Thymus (tissue), 11 donors: ENCODE measurements at regions not wholly inside any gene's neighbourhood (a gene's known extent, or its start where the extent isn't known, plus 50 kb on each side); places are given as distances from the start of the nearest gene placed in this dataset.

ENCODE experiments used
- DNase-seq, 9 donors: peaks; one replicate each; pipeline ENCODE4 v3.0.0-alpha.2; 2013; ENCODE audit warnings: low spot score in 9 of 9, low read depth in 6 of 9, missing footprints in 1 of 9
- H3K27ac ChIP-seq, 2 donors: one replicate each; pipeline ENCODE4 v1.5.1; 2013; ENCODE audit warnings: control low read depth in 1 of 2, low read depth in 1 of 2, low read length in 1 of 2, mild to moderate bottlenecking in 1 of 2, moderate library complexity in 1 of 2
- H3K27me3 ChIP-seq, 2 donors: one replicate each; pipeline ENCODE4 v1.5.1; 2013; ENCODE audit warnings: low read length in 1 of 2; ENCODE audit not compliant: control insufficient read depth in 2 of 2, insufficient read depth in 1 of 2
- H3K36me3 ChIP-seq, 2 donors: one replicate each; pipeline ENCODE4 v1.5.1; 2013; ENCODE audit warnings: low read length in 1 of 2, mild to moderate bottlenecking in 1 of 2, moderate library complexity in 1 of 2; ENCODE audit not compliant: control insufficient read depth in 2 of 2, insufficient read depth in 2 of 2
- H3K4me1 ChIP-seq, 2 donors: one replicate each; pipeline ENCODE4 v1.5.1; 2013; ENCODE audit warnings: low read length in 2 of 2; ENCODE audit not compliant: control insufficient read depth in 2 of 2, insufficient read depth in 2 of 2
- H3K4me3 ChIP-seq, 2 donors: one replicate each; pipeline ENCODE4 v1.5.1; 2013; ENCODE audit warnings: low read length in 2 of 2, control low read depth in 1 of 2, mild to moderate bottlenecking in 1 of 2
- H3K9me3 ChIP-seq, 2 donors: one replicate each; pipeline ENCODE4 v1.5.1; 2013; ENCODE audit warnings: low read length in 1 of 2, mild to moderate bottlenecking in 1 of 2; ENCODE audit not compliant: control insufficient read depth in 2 of 2, insufficient read depth in 1 of 2
- WGBS: extraction: QIAGEN DNeasy Blood & Tissue Kit; methylation state at CpG from one replicate; pipeline ENCODE4 v1.1.7; 2013; 5-methylcytosine and 5-hydroxymethylcytosine counted together
- donor health status: healthy.

GRCh38 chr10:84933402-84933801, 605.0 kb downstream of the CCSER2 start:
- no peaks in the 10 kb centered on the region for H3K4me1 ChIP-seq
- no peak overlapping the region for H3K4me3 ChIP-seq
- H3K27me3 ChIP-seq: no peaks in the 10 kb centered on the region
- H3K27ac ChIP-seq: no peak overlapping the region
- 40% methylated on average over 7 of the region's 7 CpGs for WGBS
- no peaks in the 10 kb centered on the region for H3K36me3 ChIP-seq
- H3K9me3 ChIP-seq: no peaks in the 10 kb centered on the region
- no peak for DNase-seq

DNA sequence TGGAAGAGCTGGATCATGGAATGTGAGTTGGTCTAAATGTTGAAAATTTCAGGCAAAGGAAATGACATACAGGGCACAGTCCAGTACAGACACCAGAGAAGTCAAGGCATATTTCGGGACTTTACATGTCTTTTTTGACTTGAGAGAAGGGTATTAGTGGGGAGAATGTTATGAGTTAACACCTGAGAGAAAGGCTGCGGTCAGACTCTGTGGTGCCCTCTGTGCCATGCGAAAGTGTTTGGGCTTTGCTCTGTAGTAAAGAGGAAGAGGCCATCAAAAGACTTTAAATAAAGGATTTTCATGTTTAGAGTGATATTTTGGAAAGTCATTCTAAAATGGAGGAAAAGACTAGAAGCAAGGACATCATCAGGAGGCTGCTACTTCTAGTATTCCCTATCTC, 607.4 kb downstream of the CCSER2 start:
- DNase-seq: no peak
- H3K4me1 ChIP-seq: no peaks in the 10 kb centered on the region
- no peak overlapping the region for H3K27ac ChIP-seq
- H3K27me3 ChIP-seq: no peaks in the 10 kb centered on the region
- H3K36me3 ChIP-seq: no peaks in the 10 kb centered on the region
- WGBS: 95% methylated on average over 3 of the region's 3 CpGs
- H3K4me3 ChIP-seq: no peak overlapping the region
- H3K9me3 ChIP-seq: no peaks in the 10 kb centered on the region

GRCh38 chr10:84938117-84938905, 609.9 kb downstream of the CCSER2 start:
- Histone ChIP-seq H3K27ac (no peak overlapping the region), H3K36me3 (no peaks in the 10 kb centered on the region), H3K4me3 (no peak overlapping the region), H3K9me3 (no peaks in the 10 kb centered on the region), H3K4me1 (no peaks in the 10 kb centered on the region), H3K27me3 (no peaks in the 10 kb centered on the region)
- no peak for DNase-seq
- 92% methylated on average over 4 of the region's 4 CpGs for WGBS

DNA sequence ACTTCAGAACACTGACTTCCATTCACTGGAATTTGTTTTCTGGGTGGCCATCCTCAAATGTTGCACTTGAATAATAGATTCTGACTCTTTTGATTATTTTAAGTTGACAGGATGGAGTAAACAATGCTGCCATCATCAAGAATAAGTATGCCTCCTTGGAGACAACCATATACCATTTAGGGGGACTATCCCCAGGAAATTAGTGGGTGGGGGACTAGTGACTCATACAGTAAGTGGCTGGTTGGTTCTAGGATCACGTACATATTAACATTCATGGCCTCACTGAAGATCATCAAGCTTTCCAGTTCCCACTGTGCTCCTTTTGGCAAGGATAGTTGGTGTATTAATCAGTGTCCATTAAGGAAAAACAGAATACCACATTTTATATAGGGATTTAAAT, 615.2 kb downstream of the CCSER2 start:
- Histone ChIP-seq H3K27ac (no peak overlapping the region), H3K4me3 (no peak overlapping the region), H3K36me3 (no peaks in the 10 kb centered on the region), H3K27me3 (no peaks in the 10 kb centered on the region), H3K4me1 (no peaks in the 10 kb centered on the region), H3K9me3 (no peaks in the 10 kb centered on the region)
- no peak for DNase-seq
- WGBS: 91% methylated on average over 1 of the region's 1 CpG

GRCh38 chr10:84944187-84944586, 615.8 kb downstream of the CCSER2 start:
- H3K9me3 ChIP-seq: no peaks in the 10 kb centered on the region

GRCh38 chr10:84945791-84946190, 617.4 kb downstream of the CCSER2 start:
- no peaks in the 10 kb centered on the region for H3K9me3 ChIP-seq
- H3K4me1 ChIP-seq: no peaks in the 10 kb centered on the region
- DNase-seq: no peak
- no peaks in the 10 kb centered on the region for H3K36me3 ChIP-seq
- WGBS: 98% methylated on average over 1 of the region's 1 CpG
- H3K27ac ChIP-seq: no peak overlapping the region
- no peak overlapping the region for H3K4me3 ChIP-seq
- no peaks in the 10 kb centered on the region for H3K27me3 ChIP-seq

More at GRCh38 chr10:84944187-84944586, 615.8 kb downstream of the CCSER2 start:
- H3K27me3 ChIP-seq: no peaks in the 10 kb centered on the region
- no peak for DNase-seq
- H3K4me1 ChIP-seq: no peaks in the 10 kb centered on the region
- H3K36me3 ChIP-seq: no peaks in the 10 kb centered on the region
- H3K4me3 ChIP-seq: no peak overlapping the region
- whole genome bisulfite sequencing: 33% methylated on average over 1 of the region's 1 CpG
- H3K27ac ChIP-seq: no peak overlapping the region

- Histone ChIP-seq H3K9me3 (no peaks in the 10 kb centered on the region), H3K36me3 (no peaks in the 10 kb centered on the region), H3K4me3 (no peak overlapping the region), H3K27ac (no peak overlapping the region), H3K27me3 (no peaks in the 10 kb centered on the region), H3K4me1 (no peaks in the 10 kb centered on the region)
- no peak for DNase-seq
- 80% methylated on average over 3 of the region's 3 CpGs for WGBS
Measured at GRCh38 chr10:84946904-84947303, 618.5 kb downstream of the CCSER2 start.

DNA sequence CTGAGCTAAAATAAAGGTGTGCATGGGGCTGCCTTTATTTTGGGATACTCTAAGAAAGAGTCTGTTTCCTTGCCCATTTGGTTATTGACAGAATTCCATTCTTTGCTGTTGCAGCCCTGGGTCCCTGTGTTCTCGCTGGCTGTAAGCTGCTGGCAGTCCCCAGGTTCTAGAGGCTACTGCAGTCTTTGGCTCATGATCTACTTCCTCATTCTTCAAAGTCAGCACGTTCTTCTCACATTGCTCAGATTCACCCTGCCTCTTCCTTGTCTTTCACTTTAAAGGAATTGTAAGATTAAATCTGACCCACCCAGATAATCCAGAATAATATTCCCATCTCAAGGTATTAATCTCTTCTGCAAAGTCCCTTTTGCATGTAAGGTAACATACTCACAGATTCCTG, 620.3 kb downstream of the CCSER2 start:
- no peaks in the 10 kb centered on the region for H3K9me3 ChIP-seq
- no peak for DNase-seq
- H3K27me3 ChIP-seq: no peaks in the 10 kb centered on the region
- no peaks in the 10 kb centered on the region for H3K4me1 ChIP-seq
- WGBS: 18% methylated on average over 2 of the region's 2 CpGs
- no peaks in the 10 kb centered on the region for H3K36me3 ChIP-seq
- no peak overlapping the region for H3K27ac ChIP-seq
- no peak overlapping the region for H3K4me3 ChIP-seq

DNA sequence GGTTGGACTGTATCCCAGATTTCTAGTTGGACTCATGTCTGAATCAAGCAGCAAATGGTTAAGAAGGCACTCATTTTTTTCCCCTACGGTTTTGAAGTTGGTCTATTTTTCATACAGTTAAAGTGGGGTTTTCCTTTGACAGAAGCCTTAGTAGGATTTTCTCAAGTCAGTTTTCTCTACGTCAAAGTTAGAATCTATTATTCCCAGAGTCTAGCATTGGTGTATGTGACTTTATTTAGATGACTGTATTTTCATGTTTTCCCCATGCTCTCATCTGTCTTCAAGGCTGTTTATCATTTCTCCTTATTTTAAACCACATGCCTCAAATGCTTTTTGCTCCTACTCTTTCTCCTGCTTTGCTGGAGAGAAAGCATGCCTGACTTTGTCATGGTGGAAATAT, 623.2 kb downstream of the CCSER2 start:
- 91% methylated on average over 2 of the region's 2 CpGs for WGBS
- DNase-seq: no peak
- H3K27ac ChIP-seq: no peak overlapping the region
- no peaks in the 10 kb centered on the region for H3K9me3 ChIP-seq
- no peaks in the 10 kb centered on the region for H3K36me3 ChIP-seq
- H3K4me3 ChIP-seq: no peak overlapping the region
- no peaks in the 10 kb centered on the region for H3K27me3 ChIP-seq
- H3K4me1 ChIP-seq: no peaks in the 10 kb centered on the region
